Cortex of kidney (tissue), 1 donor: ENCODE measurements at regions not wholly inside any gene's neighbourhood (a gene's known extent, or its start where the extent isn't known, plus 50 kb on each side); places are given as distances from the start of the nearest gene placed in this dataset.
"Not testable (repeated sequence)": the region's sequence is repeated elsewhere in the genome, so short reads cannot be mapped to it uniquely, and the experiment has no call there.

Experiments used
- DNase-seq: peaks from one replicate; lab custom pipeline; 2025; lab: John Stamatoyannopoulos, UW

DNA sequence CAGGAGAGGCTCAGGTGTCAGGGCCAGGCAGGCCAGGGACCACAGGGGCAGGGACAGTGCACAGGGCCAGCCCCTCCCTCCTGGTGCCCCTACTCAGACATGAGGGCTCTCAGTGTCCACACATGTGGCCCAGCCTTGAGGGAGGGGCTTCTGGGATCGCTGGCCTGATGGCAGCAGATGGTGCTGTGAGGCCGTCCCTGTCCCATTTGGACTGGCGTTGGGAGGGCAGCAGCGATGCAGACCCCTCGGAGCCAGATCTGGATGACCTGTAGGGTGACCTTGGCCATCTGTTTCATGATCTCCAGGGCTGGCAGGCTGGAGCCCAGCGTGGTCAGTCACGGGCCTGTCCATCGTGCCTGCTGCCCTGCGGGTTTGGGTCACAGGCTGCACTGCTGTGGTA, 377.6 kb downstream of the TMEM121 start:
- DNase-seq = no peak

DNA sequence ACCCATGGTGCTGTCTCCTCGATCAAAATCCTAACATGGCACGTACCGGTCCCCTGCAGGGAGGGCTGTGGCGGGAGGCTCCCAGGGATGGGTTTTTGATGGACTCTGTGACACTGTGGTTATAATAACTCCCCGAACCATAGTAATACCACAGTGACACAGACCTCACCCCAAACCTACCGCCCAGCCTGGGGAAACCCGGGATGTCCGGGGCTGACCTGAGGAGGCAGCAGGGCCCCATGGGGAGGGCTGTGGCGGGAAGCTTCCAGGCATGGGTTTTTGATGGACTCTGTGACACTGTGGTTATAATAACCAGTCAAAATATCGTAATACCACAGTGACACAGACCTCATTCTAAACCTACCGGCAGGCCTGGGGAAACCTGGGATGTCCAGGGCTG, 378.0 kb downstream of the TMEM121 start:
- DNase-seq = no peak

DNA sequence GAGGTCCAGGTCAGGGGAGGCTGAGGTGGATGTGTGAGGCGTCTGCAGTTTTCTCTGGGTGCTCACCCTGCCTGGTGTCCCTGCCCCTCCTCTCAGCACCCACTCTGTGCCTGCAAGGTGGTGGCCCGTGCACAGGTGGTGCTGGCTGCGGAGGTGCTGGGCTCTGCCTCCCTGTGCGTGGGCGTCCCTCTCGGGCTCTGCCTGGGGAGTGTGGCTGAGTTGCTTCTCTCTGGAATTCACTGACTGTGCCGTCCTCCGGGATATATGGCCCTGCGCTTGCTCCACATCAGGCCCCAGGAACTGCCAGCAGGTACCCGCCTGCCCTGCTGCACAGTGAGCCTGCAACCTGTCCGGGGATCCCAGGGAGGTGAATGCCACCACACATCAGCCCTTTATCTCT, 379.1 kb downstream of the TMEM121 start:
- DNase-seq = no peak

DNA sequence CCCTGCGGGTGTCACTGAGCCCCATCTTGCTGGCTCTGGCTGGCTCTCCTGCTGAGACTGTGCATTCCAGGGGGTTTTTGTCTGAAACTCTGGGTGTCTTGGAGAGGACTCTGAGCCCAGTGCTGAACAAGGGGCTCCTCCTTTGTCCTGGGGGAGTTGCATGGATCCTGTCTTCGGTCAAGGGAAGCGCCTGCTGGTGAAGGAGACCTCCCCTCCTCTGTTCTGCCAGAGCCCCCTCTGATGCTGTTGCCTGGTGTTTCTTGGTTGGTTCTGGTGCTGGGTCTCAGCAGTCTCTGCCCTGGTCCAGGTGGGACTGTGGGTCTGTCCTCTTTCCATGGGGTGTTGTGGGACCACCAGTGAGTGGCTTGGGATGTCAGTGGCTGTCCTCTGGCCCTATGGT, 380.9 kb downstream of the TMEM121 start:
- no peak for DNase-seq

DNA sequence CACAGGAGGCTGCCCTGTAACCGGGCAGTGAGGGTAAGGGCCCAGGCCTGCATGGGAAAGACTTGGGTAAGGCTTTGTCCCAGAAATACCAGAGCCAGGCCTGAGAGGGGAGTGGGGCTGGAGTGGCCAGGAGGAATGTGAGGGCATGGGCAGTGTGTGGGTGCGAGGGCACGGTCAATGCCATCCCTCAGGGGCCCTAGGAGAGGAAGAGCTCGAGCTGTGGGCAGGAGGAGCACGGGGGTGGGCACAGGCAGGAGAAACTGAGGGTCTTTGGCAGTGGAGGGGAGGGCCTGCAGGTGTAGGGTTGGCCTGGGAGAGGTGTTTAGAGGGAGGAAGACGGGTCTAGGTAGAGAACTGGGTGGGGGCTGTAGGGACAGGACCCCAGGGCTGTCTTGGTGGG, 381.6 kb downstream of the TMEM121 start:
- DNase-seq = no peak

DNA sequence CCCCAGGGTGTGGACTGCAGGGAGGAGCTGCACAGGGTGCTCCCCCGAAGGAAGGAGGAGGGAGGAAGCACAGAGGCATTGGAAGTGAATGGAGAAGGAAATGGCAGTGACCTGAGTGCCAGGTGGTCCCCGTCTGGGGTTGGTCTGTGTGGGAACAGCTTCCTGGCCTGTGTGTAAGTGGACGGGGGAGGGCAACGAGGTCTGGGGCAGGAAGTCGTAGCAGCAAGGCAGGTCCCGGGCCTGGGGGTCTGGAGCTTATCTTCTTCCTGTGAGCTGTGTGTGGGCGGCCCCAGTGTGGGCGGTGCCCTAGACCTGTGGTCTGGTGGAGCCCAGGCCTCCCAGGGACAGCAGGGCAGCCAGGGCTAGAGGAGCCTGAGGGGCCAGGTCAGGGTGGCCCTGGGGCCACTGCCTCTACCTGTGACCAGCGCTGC, 382.1 kb downstream of the TMEM121 start:
- DNase-seq = no peak

DNA sequence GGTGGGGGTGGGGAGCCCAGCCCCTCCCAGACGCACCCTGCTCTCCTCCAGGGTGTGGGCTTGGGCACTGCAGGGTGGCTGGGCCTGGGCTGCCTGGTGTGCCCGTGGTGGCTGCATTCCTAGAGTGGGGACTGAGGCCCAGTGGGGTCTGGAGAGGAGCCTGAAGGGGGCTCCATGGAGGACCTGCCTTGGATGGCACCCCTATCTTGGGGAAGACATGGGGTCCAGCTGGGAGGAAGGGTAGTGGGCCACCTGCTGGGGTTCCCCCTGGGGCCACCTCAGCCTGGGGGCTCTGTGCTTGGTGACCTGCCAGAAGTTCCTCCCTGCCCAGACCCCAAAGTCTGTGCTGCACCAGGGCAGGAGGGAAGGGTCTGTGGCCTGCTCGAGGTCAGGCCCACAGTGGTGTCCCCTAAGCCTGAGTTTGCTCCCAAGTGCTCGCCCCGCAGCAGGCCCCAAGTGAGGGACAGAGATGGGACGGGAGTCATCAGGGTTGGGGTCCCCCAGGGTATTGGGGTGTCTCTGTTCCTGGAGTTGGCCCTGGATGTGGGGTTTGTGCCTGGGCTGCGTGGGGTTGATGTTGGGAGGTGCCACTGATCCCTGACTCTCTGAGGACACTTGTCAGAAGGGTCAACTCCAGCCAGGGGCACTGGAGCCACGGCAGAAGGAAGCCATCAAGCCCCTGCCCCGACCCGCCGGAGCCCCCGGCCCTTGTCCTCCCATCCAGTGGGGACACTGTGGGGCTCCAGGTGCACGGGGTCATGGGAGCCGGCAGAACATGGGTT, 382.9 kb downstream of the TMEM121 start:
- DNase-seq = no peak

DNA sequence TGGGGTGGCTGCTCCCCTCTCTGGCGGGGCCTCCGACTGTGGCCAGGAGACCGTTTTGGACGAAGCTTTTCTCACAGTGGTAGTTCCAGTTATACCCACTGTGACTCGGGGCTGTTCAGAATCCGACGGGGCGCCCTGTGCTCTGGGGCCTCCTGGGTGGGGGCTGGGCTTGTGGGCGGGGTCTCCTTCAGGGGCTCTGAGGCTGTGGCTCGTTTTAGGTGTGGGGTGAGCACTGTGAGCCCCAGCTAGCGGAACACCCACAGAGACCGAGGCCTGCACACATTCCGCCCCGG, 383.4 kb downstream of the TMEM121 start:
- not testable (repeated sequence) for DNase-seq

DNA sequence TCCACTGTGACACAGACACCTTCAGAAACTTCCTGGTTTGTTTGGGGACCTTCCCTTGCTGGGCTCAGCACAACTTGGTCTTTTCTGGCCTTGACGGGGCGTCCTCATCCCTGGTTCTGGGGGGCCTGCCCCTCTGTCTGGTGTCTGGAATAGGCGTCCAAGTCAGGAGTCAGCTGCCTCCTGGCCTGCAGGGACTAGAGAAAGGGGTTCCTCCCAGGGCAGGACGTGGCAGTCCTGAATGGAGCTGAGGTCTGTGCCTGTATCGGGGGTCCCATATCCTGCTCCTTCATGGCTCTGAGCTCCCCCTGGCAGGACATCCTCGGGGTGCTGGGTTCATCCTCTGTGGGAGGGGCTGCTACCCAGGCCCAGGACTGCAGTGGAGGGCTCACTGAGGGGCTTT, 384.0 kb downstream of the TMEM121 start:
- no peak for DNase-seq

DNA sequence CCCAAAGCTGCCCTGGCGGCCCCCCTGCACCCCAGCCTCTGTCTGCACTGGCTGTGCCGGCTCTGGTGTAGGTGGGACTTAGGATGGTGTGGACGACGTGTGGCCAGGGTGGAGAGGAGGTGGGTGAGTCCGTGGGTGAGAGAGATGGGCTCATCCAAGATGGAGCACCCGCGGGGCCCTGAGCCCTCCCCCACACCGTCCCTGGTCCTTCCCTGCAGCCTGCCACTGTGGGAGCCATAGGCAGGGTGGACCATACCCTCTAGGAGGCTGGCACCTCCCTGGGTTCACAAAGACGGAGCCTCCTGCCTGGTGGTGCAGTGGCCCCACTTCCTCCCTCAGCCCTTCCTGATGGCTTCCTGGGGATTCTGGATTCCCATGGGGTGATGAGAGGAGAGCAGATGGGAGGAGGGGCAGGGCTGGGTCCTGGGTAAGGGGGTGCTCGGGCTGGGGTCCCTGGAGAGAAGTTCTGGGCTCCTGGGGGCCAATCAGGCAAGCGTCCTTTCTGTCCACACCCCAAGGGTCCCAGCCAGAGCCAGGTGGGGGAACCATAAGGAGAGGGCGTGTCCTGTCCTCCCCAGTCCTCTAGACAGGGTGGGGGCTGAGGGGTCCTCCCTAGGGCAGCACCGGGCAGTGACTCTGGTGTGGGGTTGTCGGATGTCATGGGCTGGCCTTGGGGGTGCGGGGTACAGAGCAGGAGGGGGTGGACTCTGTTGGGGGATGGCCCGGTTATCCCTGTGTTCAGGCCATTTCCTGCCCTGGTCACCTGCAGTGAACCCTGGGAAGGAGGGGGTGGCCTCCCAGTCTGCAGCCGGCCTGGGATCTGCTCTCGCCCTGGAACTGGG, 384.8 kb downstream of the TMEM121 start:
- no peak for DNase-seq

DNA sequence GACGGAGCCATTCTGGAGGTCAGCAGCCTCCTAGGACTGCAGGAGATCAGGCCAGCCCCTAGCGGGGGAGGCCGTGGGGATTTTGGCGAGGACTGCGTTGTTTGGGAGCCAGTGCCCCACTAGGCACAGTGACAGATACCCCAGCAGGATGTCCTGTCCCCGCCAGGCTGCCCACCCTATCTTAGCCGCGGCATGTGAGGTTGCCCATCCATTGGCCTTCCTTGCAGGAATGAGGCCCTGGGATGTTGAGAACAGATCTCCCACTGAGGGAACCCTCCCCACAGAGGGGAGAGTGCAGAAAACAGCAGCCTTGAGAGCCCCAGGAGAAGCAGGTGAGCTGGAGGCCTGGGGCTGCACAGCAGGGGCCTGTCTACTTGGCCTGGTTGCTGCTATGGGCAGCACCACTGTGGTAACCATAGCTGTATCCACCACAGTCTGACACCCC, 385.5 kb downstream of the TMEM121 start:
- not testable (repeated sequence) for DNase-seq

DNA sequence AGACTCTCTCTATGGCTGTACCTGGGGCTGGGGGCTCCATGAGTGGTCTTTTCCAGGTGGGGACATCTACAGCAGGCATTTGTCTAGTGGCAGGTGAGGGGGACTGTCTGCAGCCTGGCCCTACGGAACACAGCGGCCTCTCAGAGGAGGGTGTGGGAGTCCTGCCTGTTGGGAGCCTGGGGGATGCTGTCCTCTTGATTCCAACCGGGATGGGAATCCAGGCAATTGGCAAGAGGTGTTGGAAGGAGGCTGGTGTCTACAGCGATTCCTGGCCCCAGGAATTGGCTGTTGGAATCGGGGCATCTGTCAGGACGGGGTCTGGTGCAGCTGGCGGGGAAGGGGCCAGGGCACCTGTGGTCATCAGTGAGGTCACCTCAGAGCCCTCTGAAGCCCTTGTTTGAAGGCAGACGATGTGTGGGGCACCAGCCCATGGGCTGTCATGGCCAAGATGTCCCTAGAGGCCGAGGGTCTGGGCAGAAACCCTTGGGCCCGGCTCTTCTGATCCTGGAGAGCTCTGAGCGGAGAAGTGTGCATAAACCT, 386.3 kb downstream of the TMEM121 start:
- no peak for DNase-seq

DNA sequence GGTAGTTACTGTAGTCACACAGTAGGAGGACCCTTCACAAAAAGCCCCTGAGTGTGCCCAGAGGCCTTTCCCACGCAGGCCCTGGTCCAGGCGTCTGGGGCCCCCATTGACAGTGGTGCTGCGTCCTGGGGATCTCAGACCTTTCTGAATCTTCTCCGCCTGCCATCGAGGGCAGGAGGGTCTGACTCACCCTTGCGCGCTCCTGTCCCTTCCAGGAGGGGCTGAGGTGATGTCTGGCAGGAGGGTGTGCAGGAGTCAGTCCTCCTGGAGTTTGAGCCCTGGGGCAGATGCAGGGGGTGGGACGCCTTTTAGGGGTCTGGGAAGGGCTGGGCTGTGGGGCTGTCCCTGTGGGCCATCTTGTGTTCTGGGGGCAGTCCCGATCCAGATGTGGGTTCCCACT, 386.8 kb downstream of the TMEM121 start:
- DNase-seq = no peak

DNA sequence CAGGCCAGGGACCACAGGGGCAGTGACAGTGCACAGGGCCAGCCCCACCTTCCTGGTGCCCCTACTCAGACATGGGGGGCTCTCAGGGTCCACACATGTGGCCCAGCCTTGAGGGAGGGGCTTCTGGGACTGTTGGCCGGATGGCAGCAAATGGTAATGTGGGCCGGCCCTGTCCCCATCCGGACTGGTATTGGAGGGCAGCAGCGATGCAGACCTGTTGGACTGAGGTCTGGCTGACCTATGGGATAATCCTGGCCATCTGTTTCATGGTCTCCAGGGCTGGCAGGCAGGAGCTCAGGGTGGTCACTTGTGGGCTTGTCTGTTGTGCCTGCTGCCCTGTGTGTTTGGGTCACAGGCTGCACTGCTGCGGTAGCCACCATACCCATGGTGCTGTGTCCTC, 387.5 kb downstream of the TMEM121 start:
- no peak for DNase-seq

DNA sequence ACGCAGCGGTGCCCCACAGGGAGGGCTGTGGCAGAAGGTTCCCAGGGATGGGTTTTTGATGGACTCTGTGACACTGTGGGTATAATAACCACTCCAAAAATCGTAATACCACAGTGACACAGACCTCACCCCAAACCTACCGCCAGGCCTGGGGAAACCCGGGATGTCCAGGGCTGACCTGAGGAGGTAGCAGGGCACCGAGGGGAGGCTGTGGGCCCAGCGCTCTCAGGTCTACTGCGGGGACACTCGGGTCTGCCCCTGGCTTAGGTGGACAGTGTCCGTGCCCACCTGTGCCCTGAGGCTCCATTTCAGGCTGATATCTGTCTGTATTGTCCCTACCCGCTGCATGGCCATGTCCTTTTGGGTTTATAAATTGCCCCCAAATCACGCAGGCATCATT, 387.9 kb downstream of the TMEM121 start:
- DNase-seq = not testable (repeated sequence)

DNA sequence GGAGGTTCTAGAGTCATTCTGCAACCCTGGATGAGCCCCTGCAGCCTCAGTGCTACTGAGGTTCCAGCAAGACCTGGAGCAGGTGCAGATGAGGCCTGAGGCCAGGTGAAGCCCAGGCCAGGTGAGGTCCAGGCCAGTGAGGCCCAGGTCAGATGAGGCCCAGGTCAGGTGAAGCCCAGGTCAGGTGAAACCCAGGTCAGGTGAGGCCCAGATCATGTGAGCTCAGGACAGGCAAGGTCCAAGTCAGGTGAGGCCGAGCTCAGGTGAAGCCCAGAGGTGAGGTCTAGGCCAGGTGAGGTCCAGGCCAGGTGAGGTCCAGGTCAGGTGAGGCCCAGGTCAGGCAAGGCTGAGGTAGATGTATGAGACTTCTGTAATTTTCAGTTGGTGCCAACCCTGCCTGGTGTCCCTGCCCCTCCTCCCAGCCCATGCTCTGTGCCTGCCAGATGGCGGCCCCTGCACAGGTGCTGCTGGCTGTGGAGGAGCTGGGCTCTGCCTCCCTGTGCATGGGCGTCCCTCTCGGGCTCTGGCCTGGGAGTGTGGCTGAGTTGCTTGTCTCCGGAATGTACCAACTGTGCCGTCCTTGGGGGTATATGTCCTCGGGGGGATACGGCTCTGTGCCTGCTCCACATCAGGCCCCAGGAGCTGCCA, 388.5 kb downstream of the TMEM121 start:
- DNase-seq = no peak

DNA sequence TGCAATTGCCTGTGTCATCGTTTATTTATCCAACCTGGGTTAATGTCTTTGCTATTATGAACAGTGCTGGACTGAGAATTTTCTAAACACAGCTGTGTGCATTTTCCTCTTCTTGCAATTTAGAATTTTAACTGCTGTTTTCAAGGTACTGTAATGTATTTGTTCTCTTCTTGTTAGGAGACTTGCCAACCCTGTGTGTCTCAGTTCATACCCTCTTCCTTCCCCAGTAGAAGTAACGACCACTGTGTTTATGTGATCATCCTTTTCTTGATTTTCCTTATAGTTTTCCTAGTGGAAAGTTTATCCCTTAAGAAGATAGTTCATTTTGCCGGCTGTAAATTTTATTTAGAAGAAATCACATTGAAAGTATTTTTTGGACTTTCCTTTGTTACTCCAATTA, 389.2 kb downstream of the TMEM121 start:
- not testable (repeated sequence) for DNase-seq

DNA sequence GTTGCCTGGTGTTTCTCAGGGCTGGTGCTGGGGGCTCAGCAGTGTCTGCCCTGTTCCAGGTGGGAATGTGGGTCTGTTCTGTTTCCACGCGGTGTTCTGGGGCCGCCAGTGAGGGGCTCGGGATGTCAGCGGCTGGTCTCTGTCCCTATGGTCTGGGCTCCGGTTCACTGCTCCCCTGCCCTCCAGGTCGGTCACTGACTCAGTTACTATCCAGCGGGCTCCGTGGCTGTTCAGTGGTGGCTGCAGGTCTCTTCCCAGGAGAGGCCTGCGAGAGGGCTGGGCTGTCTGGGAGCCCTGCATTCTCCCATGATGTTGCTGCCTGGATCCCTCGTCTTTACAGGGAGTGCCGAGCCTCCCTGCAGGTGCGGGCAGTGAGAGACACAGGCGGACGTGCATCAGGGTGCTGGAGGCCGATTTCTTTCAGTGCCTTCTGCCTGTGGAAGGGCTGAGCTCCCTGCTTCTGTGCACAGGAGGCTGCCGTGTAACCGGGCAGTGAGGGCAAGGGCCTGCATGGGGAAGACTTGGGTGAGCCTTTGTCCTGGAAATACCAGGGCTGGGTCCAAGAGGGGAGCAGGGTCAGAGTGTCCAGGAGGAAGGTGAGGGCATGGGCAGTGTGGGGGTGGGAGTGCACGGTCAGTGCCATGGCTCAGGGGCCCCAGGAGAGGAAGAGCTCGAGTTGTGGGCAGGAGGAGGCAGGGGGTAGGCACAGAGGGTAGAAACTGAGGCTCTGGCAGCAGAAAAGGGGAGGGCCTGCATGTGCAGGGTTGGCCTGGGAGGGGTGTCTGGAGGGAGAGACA, 391.0 kb downstream of the TMEM121 start:
- not testable (repeated sequence) for DNase-seq

DNA sequence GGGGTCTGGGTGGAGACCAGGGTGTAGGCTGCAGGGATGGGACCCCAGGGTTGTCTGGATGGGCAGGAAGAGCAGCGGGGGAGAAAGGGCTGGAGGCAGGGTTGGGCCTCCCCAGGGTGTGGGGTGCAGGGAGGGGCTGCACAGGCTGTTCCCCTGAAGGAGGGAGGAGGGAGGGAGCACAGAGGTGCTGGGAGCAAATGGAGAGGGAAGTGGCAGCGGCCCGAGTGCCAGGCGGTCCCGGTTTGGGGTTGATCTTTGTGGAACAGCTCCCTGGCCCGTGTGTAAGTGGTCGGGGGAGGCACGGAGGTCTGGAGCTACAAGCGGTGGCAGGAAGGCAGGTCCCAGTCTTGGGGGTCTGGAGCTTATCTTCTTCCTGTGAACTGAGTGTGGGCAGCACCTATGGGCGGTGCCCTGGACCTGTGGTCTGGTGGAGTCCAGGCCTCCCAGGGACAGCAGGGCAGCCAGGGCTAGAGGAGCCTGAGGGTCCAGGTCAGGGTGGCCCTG, 391.6 kb downstream of the TMEM121 start:
- no peak for DNase-seq

DNA sequence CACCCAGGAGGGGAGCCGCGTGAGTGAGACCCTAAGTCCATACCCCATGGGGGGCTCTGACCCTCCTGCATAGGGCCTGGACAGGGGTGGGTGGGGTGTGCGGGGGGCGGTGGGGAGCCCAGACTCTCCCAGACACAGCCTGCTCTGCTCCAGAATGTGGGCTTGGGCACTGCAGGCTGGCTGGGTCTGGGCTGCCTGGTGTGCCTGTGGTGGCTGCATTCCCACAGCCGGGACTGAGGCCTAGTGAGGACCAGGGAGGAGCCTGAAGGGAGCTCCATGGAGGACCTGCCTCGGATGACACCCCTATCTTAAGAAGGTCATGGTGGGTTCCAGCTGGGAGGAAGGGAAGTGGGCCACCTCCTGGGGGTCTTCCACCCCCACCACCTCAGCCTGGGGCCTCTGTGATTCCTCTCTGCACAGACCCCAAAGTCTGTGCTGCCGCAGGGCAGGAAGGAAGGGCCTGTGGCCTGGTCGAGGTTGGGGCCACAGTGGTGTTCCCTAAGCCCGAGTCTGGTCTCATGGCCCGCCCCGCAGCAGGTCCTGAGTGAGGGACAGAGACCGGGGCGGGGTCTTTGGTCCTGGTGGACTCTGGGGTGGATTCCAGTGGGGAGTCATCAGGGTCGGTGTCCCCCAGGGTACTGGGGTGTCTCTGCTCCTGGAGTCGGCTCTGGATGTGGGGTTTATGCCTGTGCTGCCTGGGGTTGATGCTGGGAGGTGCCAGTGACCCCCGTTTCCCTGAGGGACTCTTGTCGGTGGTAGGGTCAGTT, 392.3 kb downstream of the TMEM121 start:
- no peak for DNase-seq
